Neural progenitor cell (in vitro differentiated cells): ENCODE measurements at regions not wholly inside any gene's neighbourhood (a gene's known extent, or its start where the extent isn't known, plus 50 kb on each side); places are given as distances from the start of the nearest gene placed in this dataset.

Source experiments
- DNase-seq: peaks from one replicate; pipeline ENCODE4 v3.0.0-alpha.2; 2016; ENCODE audit warnings: low spot score
- H2AFZ ChIP-seq: fragments of 200-600 bp; sonication (generic); replicated peaks from 2 replicates; pipeline ENCODE4 v1.6.1; 2016; ENCODE audit warnings: antibody characterized with exemption
- H3F3A ChIP-seq: fragments of 200-600 bp; sonication (generic); 2 replicates; pipeline ENCODE4 v1.6.1; 2016; ENCODE audit warnings: antibody characterized with exemption, low read depth
- H3K27ac ChIP-seq: fragments of 200-600 bp; sonication (generic); 2 replicates; pipeline ENCODE4 v1.5.1; 2016; ENCODE audit warnings: mild to moderate bottlenecking
- H3K27me3 ChIP-seq: fragments of 200-600 bp; sonication (generic); 2 replicates; pipeline ENCODE4 v1.6.1; 2016; ENCODE audit warnings: mild to moderate bottlenecking, moderate library complexity
- H3K36me3 ChIP-seq: fragments of 200-600 bp; sonication (generic); 2 replicates; pipeline ENCODE4 v1.5.1; 2016
- H3K4me1 ChIP-seq: fragments of 200-600 bp; sonication (generic); 2 replicates; pipeline ENCODE4 v1.6.1; 2016; ENCODE audit warnings: mixed run types
- H3K4me2 ChIP-seq: fragments of 200-600 bp; sonication (generic); 2 replicates; pipeline ENCODE4 v1.6.1; 2016
- H3K4me3 ChIP-seq: fragments of 200-600 bp; sonication (generic); 2 replicates; pipeline ENCODE4 v1.5.1; 2016
- H3K79me2 ChIP-seq: fragments of 200-600 bp; sonication (generic); 2 replicates; pipeline ENCODE4 v1.6.1; 2016; ENCODE audit warnings: low read depth
- H3K9ac ChIP-seq: fragments of 200-600 bp; sonication (generic); 2 replicates; pipeline ENCODE4 v1.6.1; 2016
- H3K9me3 ChIP-seq: fragments of 200-600 bp; sonication (generic); 2 replicates; pipeline ENCODE4 v1.5.1; 2016; ENCODE audit warnings: low read depth
- H4K20me1 ChIP-seq: fragments of 200-600 bp; sonication (generic); 2 replicates; pipeline ENCODE4 v1.6.1; 2016; ENCODE audit warnings: low read depth
- H3K27ac Mint-ChIP-seq: 3 replicates; pipeline ENCODE4 v1.8.0; 2021; ENCODE audit warnings: mixed read lengths
- H3K27me3 Mint-ChIP-seq: 2 replicates; pipeline ENCODE4 v1.8.0; 2022; ENCODE audit warnings: low read depth, mild to moderate bottlenecking, inconsistent platforms, moderate library complexity, mixed read lengths; ENCODE audit not compliant: insufficient read depth
- H3K36me3 Mint-ChIP-seq: 3 replicates; pipeline ENCODE4 v1.8.0; 2021; ENCODE audit warnings: mixed read lengths
- H3K4me1 Mint-ChIP-seq: 3 replicates; pipeline ENCODE4 v1.8.0; 2021; ENCODE audit warnings: mixed read lengths
- H3K4me3 Mint-ChIP-seq: 3 replicates; pipeline ENCODE4 v1.8.0; 2021; ENCODE audit warnings: mild to moderate bottlenecking, moderate library complexity, mixed read lengths
- H3K9me3 Mint-ChIP-seq: 3 replicates; pipeline ENCODE4 v1.8.0; 2020; ENCODE audit warnings: mixed read lengths
- EZH2 ChIP-seq: fragments of 200-600 bp; sonication (generic); IDR thresholded peaks from 2 replicates; pipeline ENCODE4 v1.6.1; 2017; ENCODE audit warnings: antibody characterized with exemption, mild to moderate bottlenecking, moderate library complexity
- EZH2phosphoT487 ChIP-seq: fragments of 200-600 bp; sonication (generic); IDR thresholded peaks from 2 replicates; pipeline ENCODE4 v1.6.1; 2017; ENCODE audit warnings: antibody characterized with exemption
- TF ChIP-seq, protein P1 (sequence below): fragments of 200-600 bp; sonication (generic); IDR thresholded peaks from 2 replicates; pipeline ENCODE4 v1.5.1; 2017; ENCODE audit warnings: antibody characterized with exemption, mild to moderate bottlenecking

DNA sequence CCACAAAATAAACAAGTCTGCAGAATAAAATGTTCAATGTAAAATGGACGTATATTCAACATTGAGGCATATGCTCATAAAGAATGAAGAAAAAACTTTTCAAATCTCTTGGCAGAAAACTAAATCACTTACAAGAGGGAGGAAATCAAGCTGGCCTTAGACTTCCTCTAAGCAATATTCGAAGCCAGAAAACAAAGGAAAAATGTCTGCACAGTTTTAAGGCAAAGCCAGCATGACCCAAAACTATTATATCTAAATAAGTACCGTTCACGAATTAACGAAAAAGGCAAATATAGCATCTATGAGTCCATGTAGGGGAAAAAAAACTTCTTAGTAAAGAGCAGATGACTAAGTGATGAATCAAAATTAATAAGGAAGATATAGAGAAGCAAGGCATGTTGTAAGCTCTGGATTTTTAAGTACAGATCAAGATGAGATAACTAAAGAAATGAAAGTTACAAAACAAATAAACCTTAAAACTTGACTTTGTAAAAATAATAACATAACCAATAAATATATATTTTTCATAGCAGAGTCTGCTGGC lies 101.3 kb downstream of the KCNRG start:
- Histone ChIP-seq H3K27ac (no peak overlapping the region), H3K9me3 (no peaks in the 10 kb centered on the region), H3K36me3 (no peaks in the 10 kb centered on the region), H3K4me2 (no peak overlapping the region), H3K4me3 (no peak overlapping the region), H2AFZ (no peak overlapping the region), H3K9ac (no peak overlapping the region), H3K79me2 (no peaks in the 10 kb centered on the region), H4K20me1 (peaks cover 2% of the 10 kb centered on the region), H3K27me3 (peaks cover 23% of the 10 kb centered on the region), H3F3A (no peaks in the 10 kb centered on the region), H3K4me1 (no peaks in the 10 kb centered on the region)
- no peak for DNase-seq
- Mint-ChIP-seq H3K27ac (no peak overlapping the region), H3K4me3 (no peak overlapping the region), H3K36me3 (peaks cover 5% of the 10 kb centered on the region), H3K9me3 (no peaks in the 10 kb centered on the region), H3K4me1 (no peaks in the 10 kb centered on the region), H3K27me3 (no peaks in the 10 kb centered on the region)
- TF ChIP-seq, protein P1, sequence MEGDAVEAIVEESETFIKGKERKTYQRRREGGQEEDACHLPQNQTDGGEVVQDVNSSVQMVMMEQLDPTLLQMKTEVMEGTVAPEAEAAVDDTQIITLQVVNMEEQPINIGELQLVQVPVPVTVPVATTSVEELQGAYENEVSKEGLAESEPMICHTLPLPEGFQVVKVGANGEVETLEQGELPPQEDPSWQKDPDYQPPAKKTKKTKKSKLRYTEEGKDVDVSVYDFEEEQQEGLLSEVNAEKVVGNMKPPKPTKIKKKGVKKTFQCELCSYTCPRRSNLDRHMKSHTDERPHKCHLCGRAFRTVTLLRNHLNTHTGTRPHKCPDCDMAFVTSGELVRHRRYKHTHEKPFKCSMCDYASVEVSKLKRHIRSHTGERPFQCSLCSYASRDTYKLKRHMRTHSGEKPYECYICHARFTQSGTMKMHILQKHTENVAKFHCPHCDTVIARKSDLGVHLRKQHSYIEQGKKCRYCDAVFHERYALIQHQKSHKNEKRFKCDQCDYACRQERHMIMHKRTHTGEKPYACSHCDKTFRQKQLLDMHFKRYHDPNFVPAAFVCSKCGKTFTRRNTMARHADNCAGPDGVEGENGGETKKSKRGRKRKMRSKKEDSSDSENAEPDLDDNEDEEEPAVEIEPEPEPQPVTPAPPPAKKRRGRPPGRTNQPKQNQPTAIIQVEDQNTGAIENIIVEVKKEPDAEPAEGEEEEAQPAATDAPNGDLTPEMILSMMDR, result no peak
- TF ChIP-seq EZH2phosphoT487 (no peak), EZH2 (no peak)

DNA sequence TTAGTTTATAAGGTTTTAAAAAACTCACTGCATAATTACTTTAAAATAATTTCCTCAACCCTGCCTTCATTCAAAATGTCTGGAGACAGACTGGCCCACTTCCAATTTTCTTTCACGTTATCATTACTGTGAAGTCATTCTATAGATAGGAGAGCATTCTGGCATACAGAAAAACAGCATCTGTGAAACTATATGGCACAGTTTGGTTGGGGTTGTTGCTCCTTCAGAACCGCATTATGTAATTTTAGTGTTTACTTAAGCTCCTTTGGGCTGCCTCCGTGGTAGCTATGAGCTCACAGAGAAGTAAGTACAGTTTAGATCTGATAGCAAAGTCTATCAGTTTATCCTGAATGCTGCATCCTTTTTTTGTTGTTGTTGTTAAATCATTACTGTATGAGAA lies 104.3 kb downstream of the KCNRG start:
- Histone ChIP-seq H3K36me3 (no peaks in the 10 kb centered on the region), H4K20me1 (peaks cover 31% of the 10 kb centered on the region), H3K4me2 (no peak overlapping the region), H3K9me3 (no peaks in the 10 kb centered on the region), H3K4me1 (peaks cover 5% of the 10 kb centered on the region), H3K27me3 (peaks cover 52% of the 10 kb centered on the region), H3K79me2 (no peaks in the 10 kb centered on the region), H2AFZ (no peak overlapping the region), H3K9ac (no peak overlapping the region), H3K27ac (no peak overlapping the region), H3K4me3 (no peak overlapping the region), H3F3A (peaks cover 13% of the 10 kb centered on the region)
- DNase-seq, result no peak
- Mint-ChIP-seq H3K36me3 (peaks cover 5% of the 10 kb centered on the region), H3K27ac (no peak overlapping the region), H3K9me3 (no peaks in the 10 kb centered on the region), H3K4me1 (peaks cover 10% of the 10 kb centered on the region), H3K27me3 (peaks cover 6% of the 10 kb centered on the region), H3K4me3 (no peak overlapping the region)
- TF ChIP-seq, protein P1, result no peak
- TF ChIP-seq EZH2, result no peak
- no peak for TF ChIP-seq EZH2phosphoT487

DNA sequence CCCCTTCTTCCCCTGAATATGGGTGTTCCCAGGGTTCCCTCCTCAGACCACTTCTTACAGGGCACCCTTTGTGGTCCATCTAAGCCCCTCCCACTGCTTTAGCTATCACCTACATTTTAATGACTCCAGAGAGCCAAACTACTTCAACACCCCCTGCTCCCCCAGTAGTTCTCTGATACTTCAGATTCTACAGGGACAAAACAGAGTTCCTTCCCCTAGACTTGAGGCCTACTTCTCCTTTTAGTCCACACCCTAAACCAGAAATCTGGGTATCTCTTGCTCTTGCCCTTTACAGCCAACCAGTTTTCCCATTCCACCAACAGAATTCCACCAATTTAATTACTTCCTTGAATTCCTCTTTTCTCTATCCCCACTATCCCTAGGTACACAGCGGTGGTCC lies 107.2 kb downstream of the KCNRG start:
- H3K27me3 ChIP-seq, result peaks cover 80% of the 10 kb centered on the region

More for the DNA sequence above, 107.2 kb downstream of the KCNRG start:
- Histone ChIP-seq H3K4me1 (peaks cover 16% of the 10 kb centered on the region), H3K4me3 (no peak overlapping the region), H3K9ac (no peak overlapping the region), H3K27ac (no peak overlapping the region), H3K4me2 (no peak overlapping the region), H3K36me3 (no peaks in the 10 kb centered on the region), H4K20me1 (peaks cover 53% of the 10 kb centered on the region), H3F3A (peaks cover 32% of the 10 kb centered on the region), H3K9me3 (no peaks in the 10 kb centered on the region), H3K79me2 (no peaks in the 10 kb centered on the region), H2AFZ (no peak overlapping the region)
- Mint-ChIP-seq H3K4me3 (peak overlapping the region; percentile 54), H3K36me3 (peaks cover 5% of the 10 kb centered on the region), H3K27me3 (peaks cover 20% of the 10 kb centered on the region), H3K4me1 (peaks cover 23% of the 10 kb centered on the region), H3K9me3 (peaks cover 3% of the 10 kb centered on the region), H3K27ac (no peak overlapping the region)
- DNase-seq, result peak; percentile 13
- TF ChIP-seq EZH2phosphoT487 (no peak), EZH2 (no peak)
- TF ChIP-seq, protein P1, result no peak
